ENCODE measurements at regions not wholly inside any gene's neighbourhood (a gene's known extent, or its start where the extent isn't known, plus 50 kb on each side); places are given as distances from the start of the nearest gene placed in this dataset.

DNA sequence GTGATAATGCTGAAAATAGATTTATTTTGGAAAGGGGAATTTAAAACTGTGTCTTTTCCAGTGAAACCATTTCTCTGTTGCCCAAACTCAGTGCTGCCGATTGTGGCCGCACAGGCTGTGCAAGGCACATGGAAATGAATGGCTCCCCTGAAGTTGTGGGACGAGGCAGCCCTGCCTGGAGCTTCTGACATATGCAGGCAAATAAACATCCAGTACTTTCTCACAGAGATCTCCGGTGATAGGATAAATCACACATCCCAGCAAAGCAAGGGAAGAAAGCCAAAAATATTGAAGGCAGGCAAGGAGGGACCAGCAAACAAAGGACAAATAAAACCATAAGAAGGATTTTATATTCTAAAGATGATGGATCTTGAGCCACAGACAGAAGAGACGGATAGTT, 464.5 kb downstream of the MTRR start:
- no peak overlapping the region for H3K4me3 ChIP-seq (ENCODE audit: low read depth, poor library complexity, severe bottlenecking)
- intact Hi-C loops (cut with DNase I; ENCODE audit: low total_unique reads): no loop called here
- TF ChIP-seq, protein P1, sequence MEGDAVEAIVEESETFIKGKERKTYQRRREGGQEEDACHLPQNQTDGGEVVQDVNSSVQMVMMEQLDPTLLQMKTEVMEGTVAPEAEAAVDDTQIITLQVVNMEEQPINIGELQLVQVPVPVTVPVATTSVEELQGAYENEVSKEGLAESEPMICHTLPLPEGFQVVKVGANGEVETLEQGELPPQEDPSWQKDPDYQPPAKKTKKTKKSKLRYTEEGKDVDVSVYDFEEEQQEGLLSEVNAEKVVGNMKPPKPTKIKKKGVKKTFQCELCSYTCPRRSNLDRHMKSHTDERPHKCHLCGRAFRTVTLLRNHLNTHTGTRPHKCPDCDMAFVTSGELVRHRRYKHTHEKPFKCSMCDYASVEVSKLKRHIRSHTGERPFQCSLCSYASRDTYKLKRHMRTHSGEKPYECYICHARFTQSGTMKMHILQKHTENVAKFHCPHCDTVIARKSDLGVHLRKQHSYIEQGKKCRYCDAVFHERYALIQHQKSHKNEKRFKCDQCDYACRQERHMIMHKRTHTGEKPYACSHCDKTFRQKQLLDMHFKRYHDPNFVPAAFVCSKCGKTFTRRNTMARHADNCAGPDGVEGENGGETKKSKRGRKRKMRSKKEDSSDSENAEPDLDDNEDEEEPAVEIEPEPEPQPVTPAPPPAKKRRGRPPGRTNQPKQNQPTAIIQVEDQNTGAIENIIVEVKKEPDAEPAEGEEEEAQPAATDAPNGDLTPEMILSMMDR (IDR thresholded peaks at IDR 0.05): no peak
- no peak for TF ChIP-seq POLR2A (IDR thresholded peaks at IDR 0.05)
- DNase-seq (ENCODE audit: low spot score in 2 of 2): no peak
- WGBS, 2 donors: 44 to 48% methylated on average over 5 of the region's 5 CpGs

DNA sequence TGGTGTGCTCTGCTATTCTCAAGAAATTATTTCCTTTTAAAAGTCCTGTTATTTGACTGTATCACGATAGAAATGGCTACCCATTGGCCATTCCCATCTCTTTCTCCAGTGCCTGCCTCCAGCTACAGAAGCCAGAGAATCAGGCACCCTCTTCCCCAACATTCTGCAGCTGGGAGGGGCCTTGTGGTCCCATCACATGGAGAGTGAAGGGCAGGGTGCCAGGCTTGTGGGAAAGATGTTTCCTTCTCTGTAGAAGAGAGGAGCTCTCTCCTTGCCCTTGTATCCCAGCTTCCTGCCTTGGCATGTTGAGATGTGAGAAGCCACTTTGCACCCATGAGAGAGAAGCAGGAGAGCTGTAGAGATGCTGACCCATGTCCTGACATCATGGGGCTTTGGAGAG, 465.0 kb downstream of the MTRR start:
- no peak overlapping the region for H3K4me3 ChIP-seq (ENCODE audit: low read depth, poor library complexity, severe bottlenecking)
- DNase-seq (ENCODE audit: low spot score in 2 of 2): no peak
- intact Hi-C loops (cut with DNase I; ENCODE audit: low total_unique reads): no loop called here
- WGBS, 2 donors: 27 to 35% methylated on average over 1 of the region's 1 CpG
- TF ChIP-seq POLR2A (IDR thresholded peaks at IDR 0.05): no peak
- TF ChIP-seq, protein P1 (IDR thresholded peaks at IDR 0.05): no peak

DNA sequence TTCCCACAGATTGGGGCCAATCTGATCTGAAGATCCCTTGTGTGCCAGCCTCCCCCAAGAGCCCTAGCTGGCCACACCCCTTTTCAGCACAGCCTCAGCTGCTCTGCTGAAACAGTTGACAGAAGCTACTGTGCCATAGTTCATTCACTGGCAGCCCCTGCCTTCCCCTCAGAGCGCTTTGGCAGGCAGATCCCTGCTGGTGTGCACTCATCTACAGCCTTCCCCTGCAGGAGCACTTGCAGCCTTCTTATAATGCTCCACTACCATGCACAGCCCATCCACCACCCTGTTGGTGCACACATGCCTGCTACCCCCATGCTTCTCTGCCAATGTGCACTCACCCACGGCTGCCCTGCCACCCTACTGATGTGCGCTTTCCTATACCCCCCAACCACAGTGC, 471.3 kb downstream of the MTRR start:
- no peak overlapping the region for H3K4me3 ChIP-seq (ENCODE audit: low read depth, poor library complexity, severe bottlenecking)
- WGBS, 2 donors: 71 to 82% methylated on average over 3 of the region's 3 CpGs
- DNase-seq (ENCODE audit: low spot score in 2 of 2): no peak
- TF ChIP-seq, protein P1 (IDR thresholded peaks at IDR 0.05): no peak
- no peak for TF ChIP-seq POLR2A (IDR thresholded peaks at IDR 0.05)
- intact Hi-C loops (cut with DNase I; ENCODE audit: low total_unique reads): no loop called here

DNA sequence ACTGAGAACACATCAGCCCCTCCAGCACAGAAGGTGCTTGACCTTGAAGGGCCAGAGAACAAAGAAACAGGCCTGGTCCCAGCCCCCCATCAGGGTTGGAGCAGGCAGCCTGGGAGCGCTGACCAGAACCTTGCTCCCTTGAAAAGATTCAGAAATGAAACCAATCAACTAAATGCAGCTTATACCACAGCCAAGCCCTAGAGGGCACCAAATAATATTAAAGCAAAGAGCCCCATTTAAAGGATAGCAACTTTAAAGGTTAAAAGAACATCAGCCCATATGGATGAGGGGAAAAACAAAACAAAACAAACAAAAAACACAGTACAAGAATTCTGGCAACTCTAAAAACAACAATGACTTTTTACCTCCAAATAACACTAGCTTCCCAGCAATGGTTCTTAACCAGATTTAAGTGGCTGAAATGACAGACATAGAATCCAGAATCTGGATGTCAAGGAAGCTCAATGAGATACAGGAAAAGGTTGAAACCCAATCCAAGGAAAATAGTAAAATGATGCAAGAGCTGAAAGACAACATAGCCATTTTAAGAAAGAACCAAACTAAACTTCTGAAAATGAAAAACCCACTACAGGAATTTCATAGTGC, 471.9 kb downstream of the MTRR start:
- TF ChIP-seq, protein P1 (IDR thresholded peaks at IDR 0.05): no peak
- no peak for TF ChIP-seq POLR2A (IDR thresholded peaks at IDR 0.05)
- H3K4me3 ChIP-seq (ENCODE audit: low read depth, poor library complexity, severe bottlenecking): no peak overlapping the region
- intact Hi-C loops (cut with DNase I; ENCODE audit: low total_unique reads): no loop called here
- WGBS, 2 donors: 20 to 56% methylated on average over 1 of the region's 1 CpG
- no peak for DNase-seq (ENCODE audit: low spot score in 2 of 2)

DNA sequence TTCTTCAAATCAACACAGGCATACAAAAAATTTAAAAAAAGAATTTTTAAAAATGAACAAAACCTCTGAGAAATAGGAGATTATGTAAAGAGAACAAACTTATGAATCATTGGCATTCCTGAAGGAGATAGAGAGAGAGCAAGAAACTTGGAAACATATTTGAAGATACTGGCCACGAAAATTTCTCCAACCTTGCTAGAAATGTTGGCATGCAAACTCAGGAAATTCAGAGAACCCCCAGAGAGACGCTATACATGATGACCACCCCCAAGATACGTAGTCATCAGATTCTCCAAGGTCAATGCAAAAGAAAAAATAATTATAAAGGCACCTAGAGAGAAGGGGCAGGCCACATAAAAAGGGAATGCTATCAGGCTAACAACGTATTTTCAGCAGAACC, 472.5 kb downstream of the MTRR start:
- 73 to 85% methylated on average over 4 of the region's 4 CpGs for WGBS, 2 donors

More for the DNA sequence above, 472.5 kb downstream of the MTRR start:
- TF ChIP-seq, protein P1 (IDR thresholded peaks at IDR 0.05): no peak
- TF ChIP-seq POLR2A (IDR thresholded peaks at IDR 0.05): no peak
- intact Hi-C loops (cut with DNase I; ENCODE audit: low total_unique reads): no loop called here
- no peak for DNase-seq (ENCODE audit: low spot score in 2 of 2)
- no peak overlapping the region for H3K4me3 ChIP-seq (ENCODE audit: low read depth, poor library complexity, severe bottlenecking)

Data from lower leg skin (tissue), 4 donors.